Panc1 (cell line): ENCODE measurements at regions not wholly inside any gene's neighbourhood (a gene's known extent, or its start where the extent isn't known, plus 50 kb on each side); places are given as distances from the start of the nearest gene placed in this dataset.

Experiments used
- ATAC-seq: fragments of 200-7000 bp; cut with Tn5 transposase; 2 replicates; pipeline ENCODE4 v1.9.1; 2020; ENCODE audit warnings: mild to moderate bottlenecking, moderate library complexity
- BruUV-seq: library from RNA; stranded (reverse); fragments of 400-500 nt; replicated peaks from 2 replicates; lab custom pipeline; 2021; lab: Mats Ljungman, UMichigan
- CTCF ChIA-PET: fragments of 300-600 bp; sonication (Branson Sonifier 250); formaldehyde crosslinking; loops from one replicate; lab custom pipeline; 2022; ENCODE audit warnings: antibody characterized with exemption; lab: Charles Lee
- POLR2A ChIA-PET: fragments of 300-600 bp; sonication (Branson Sonifier 250); formaldehyde crosslinking; loops from one replicate; lab custom pipeline; 2022; ENCODE audit warnings: antibody characterized with exemption; lab: Charles Lee
- DNase-seq: peaks from one replicate; pipeline ENCODE4 v3.0.0-alpha.2; 2010; ENCODE audit warnings: low read depth, low spot score
- H3K27ac ChIP-seq: 2 replicates; pipeline ENCODE4 v1.5.1; 2011; ENCODE audit warnings: mild to moderate bottlenecking, low read length, inconsistent platforms
- H3K27me3 ChIP-seq: fragments of 200-500 bp; sonication (Bioruptor generic); 2 replicates; pipeline ENCODE4 v1.6.0; 2014; ENCODE audit warnings: low read length, inconsistent platforms; ENCODE audit not compliant: control insufficient read depth, insufficient read depth
- H3K36me3 ChIP-seq: fragments of 200-500 bp; sonication (Bioruptor generic); 2 replicates; pipeline ENCODE4 v1.5.1; 2014; ENCODE audit warnings: inconsistent platforms, mild to moderate bottlenecking, low read length, moderate library complexity; ENCODE audit not compliant: control insufficient read depth, insufficient read depth
- H3K4me1 ChIP-seq: 2 replicates; pipeline ENCODE4 v1.5.1; 2011; ENCODE audit warnings: inconsistent platforms, mild to moderate bottlenecking, low read length, moderate library complexity; ENCODE audit not compliant: control insufficient read depth, insufficient read depth
- H3K4me3 ChIP-seq, 2 experiments: 2 replicates each; pipeline ENCODE4 v1.5.1; 2011 to 2012; ENCODE audit warnings: low read depth in 2 of 2, low read length in 2 of 2, mild to moderate bottlenecking in 2 of 2, inconsistent platforms in 1 of 2, moderate library complexity in 1 of 2
- H3K9me3 ChIP-seq: fragments of 200-500 bp; sonication (Bioruptor generic); 2 replicates; pipeline ENCODE4 v1.5.1; 2014; ENCODE audit warnings: low read depth, mild to moderate bottlenecking, inconsistent platforms, low read length, moderate library complexity; ENCODE audit not compliant: control insufficient read depth, insufficient read depth
- POLR2AphosphoS5 ChIP-seq: IDR thresholded peaks from 2 replicates; pipeline ENCODE4 v1.6.1; 2012; ENCODE audit warnings: mild to moderate bottlenecking, low read depth, low read length, moderate library complexity
- SIN3A ChIP-seq: IDR thresholded peaks from 2 replicates; pipeline ENCODE4 v1.6.1; 2012; ENCODE audit warnings: low read depth, mild to moderate bottlenecking, low read length, moderate library complexity, borderline replicate concordance; ENCODE audit not compliant: insufficient read depth
- TCF7L2 ChIP-seq: IDR thresholded peaks from 2 replicates; pipeline ENCODE4 v1.6.1; 2011; ENCODE audit warnings: mild to moderate bottlenecking, low read depth, low read length, inconsistent platforms
- in situ Hi-C: cut with HindIII; loops from 2 replicates; pipeline ENCODE4 v1.10.0; 2016; ENCODE audit warnings: low sequenced_read_pairs, low pct_unique_long_range_greater_than_20kb
- intact Hi-C: fragments of 100-400 bp; cut with micrococcal nuclease; formaldehyde crosslinking; loops from one replicate; pipeline ENCODE4 v1.10.0; 2022; ENCODE audit not compliant: unreplicated experiment
- TF ChIP-seq, protein P1 (sequence below): fragments of 450-650 bp; IDR thresholded peaks from 2 replicates; pipeline ENCODE4 v1.5.1; 2017; ENCODE audit warnings: mild to moderate bottlenecking
- TF ChIP-seq, protein P2 (sequence below), 2 experiments: IDR thresholded peaks; 2 replicates each; pipeline ENCODE4 v1.6.1; 2011 to 2012; ENCODE audit warnings: low read depth in 2 of 2, control low read depth in 1 of 2, low read length in 1 of 2, mild to moderate bottlenecking in 1 of 2, moderate library complexity in 1 of 2; ENCODE audit not compliant: insufficient read depth in 1 of 2

DNA sequence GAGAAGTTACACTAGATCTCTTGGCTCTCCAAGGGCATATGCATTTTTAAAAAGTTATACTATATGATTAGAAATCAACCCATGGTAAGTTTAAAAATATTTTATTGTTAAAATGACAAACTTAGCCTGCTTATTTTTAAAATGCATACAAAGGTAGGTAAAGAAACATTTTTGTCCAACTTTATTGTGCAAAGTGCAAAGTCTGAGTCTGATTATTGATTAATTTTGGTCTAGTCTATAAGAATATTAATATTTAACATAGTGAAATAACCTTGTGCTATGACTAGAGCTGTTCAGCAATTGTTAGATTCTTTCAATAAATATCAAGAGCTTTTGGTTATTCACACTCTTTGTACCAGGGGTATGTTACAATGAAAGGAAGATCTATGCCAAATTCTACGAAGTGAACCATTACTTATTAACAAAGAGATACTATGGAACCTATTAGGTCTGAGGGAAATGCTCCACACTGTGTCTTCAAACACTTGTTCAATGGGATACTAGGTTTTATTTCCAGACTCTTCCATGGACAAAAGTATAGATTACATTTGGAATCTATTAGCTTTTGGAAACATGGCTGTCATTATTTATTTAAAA, 70.4 kb downstream of the DIPK2A start:
- POLR2A ChIA-PET = no interaction called here
- H3K4me3 ChIP-seq = no peak overlapping the region
- no peaks in the 10 kb centered on the region for H3K9me3 ChIP-seq
- intact Hi-C loops = no loop called here
- DNase-seq (no peak), ATAC-seq (no peak)
- no peak overlapping the region for H3K27ac ChIP-seq
- in situ Hi-C loops = no loop called here
- H3K4me1 ChIP-seq = no peaks in the 10 kb centered on the region
- no TSS peak for BruUV-seq
- H3K36me3 ChIP-seq = no peaks in the 10 kb centered on the region
- no peak for TF ChIP-seq POLR2AphosphoS5
- no peak for TF ChIP-seq TCF7L2
- TF ChIP-seq, protein P1, sequence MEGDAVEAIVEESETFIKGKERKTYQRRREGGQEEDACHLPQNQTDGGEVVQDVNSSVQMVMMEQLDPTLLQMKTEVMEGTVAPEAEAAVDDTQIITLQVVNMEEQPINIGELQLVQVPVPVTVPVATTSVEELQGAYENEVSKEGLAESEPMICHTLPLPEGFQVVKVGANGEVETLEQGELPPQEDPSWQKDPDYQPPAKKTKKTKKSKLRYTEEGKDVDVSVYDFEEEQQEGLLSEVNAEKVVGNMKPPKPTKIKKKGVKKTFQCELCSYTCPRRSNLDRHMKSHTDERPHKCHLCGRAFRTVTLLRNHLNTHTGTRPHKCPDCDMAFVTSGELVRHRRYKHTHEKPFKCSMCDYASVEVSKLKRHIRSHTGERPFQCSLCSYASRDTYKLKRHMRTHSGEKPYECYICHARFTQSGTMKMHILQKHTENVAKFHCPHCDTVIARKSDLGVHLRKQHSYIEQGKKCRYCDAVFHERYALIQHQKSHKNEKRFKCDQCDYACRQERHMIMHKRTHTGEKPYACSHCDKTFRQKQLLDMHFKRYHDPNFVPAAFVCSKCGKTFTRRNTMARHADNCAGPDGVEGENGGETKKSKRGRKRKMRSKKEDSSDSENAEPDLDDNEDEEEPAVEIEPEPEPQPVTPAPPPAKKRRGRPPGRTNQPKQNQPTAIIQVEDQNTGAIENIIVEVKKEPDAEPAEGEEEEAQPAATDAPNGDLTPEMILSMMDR = no peak
- no peak for TF ChIP-seq SIN3A
- TF ChIP-seq, protein P2, sequence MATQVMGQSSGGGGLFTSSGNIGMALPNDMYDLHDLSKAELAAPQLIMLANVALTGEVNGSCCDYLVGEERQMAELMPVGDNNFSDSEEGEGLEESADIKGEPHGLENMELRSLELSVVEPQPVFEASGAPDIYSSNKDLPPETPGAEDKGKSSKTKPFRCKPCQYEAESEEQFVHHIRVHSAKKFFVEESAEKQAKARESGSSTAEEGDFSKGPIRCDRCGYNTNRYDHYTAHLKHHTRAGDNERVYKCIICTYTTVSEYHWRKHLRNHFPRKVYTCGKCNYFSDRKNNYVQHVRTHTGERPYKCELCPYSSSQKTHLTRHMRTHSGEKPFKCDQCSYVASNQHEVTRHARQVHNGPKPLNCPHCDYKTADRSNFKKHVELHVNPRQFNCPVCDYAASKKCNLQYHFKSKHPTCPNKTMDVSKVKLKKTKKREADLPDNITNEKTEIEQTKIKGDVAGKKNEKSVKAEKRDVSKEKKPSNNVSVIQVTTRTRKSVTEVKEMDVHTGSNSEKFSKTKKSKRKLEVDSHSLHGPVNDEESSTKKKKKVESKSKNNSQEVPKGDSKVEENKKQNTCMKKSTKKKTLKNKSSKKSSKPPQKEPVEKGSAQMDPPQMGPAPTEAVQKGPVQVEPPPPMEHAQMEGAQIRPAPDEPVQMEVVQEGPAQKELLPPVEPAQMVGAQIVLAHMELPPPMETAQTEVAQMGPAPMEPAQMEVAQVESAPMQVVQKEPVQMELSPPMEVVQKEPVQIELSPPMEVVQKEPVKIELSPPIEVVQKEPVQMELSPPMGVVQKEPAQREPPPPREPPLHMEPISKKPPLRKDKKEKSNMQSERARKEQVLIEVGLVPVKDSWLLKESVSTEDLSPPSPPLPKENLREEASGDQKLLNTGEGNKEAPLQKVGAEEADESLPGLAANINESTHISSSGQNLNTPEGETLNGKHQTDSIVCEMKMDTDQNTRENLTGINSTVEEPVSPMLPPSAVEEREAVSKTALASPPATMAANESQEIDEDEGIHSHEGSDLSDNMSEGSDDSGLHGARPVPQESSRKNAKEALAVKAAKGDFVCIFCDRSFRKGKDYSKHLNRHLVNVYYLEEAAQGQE (IDR thresholded peaks at IDR 0.05; ENCODE audit: insufficient read depth in 1 of 2, low read depth in 2 of 2, low read length in 1 of 2) = no peak
- H3K27me3 ChIP-seq = no peaks in the 10 kb centered on the region
- CTCF ChIA-PET = no interaction called here

- no peak for DNase-seq
- no peak overlapping the region for H3K27ac ChIP-seq
- POLR2A ChIA-PET = no interaction called here
- intact Hi-C loops (no loop called here), in situ Hi-C loops (no loop called here)
- no peak for ATAC-seq
- H3K9me3 ChIP-seq = no peaks in the 10 kb centered on the region
- CTCF ChIA-PET = no interaction called here
- H3K27me3 ChIP-seq = no peaks in the 10 kb centered on the region
- H3K36me3 ChIP-seq = no peaks in the 10 kb centered on the region
- no peak overlapping the region for H3K4me3 ChIP-seq
- no TSS peak for BruUV-seq
- H3K4me1 ChIP-seq = no peaks in the 10 kb centered on the region
- TF ChIP-seq, protein P1 = no peak
- no peak for TF ChIP-seq POLR2AphosphoS5
- TF ChIP-seq TCF7L2 = no peak
- TF ChIP-seq, protein P2 (IDR thresholded peaks at IDR 0.05; ENCODE audit: insufficient read depth in 1 of 2, low read depth in 2 of 2, low read length in 1 of 2) = no peak
- no peak for TF ChIP-seq SIN3A
Measured at GRCh38 chr3:144045766-144046165, 74.1 kb downstream of the DIPK2A start.
